ENCODE measurements at regions not wholly inside any gene's neighbourhood (a gene's known extent, or its start where the extent isn't known, plus 50 kb on each side); places are given as distances from the start of the nearest gene placed in this dataset.

- no peaks in the 10 kb centered on the region for H3K9me3 Mint-ChIP-seq (ENCODE audit: low read depth)
- H3K4me3 Mint-ChIP-seq (ENCODE audit: unreplicated experiment), result no peak overlapping the region
- no peak for TF ChIP-seq CTCF (IDR thresholded peaks at IDR 0.05)
- no peaks in the 10 kb centered on the region for H3K36me3 Mint-ChIP-seq (ENCODE audit: low read depth)
- no peak for DNase-seq (ENCODE audit: low spot score)
- H3K27me3 Mint-ChIP-seq (ENCODE audit: low read depth), result no peaks in the 10 kb centered on the region
- H3K27ac Mint-ChIP-seq (ENCODE audit: unreplicated experiment), result no peak overlapping the region
- H3K4me1 Mint-ChIP-seq (ENCODE audit: low read depth), result no peaks in the 10 kb centered on the region
These were observed 838.2 kb upstream of the MGAT4C start for GRCh38 chr12:87094356-87094755.

- no peak for DNase-seq (ENCODE audit: low spot score)
- no peaks in the 10 kb centered on the region for H3K4me1 Mint-ChIP-seq (ENCODE audit: low read depth)
- H3K27ac Mint-ChIP-seq (ENCODE audit: unreplicated experiment), result no peak overlapping the region
- H3K9me3 Mint-ChIP-seq (ENCODE audit: low read depth), result no peaks in the 10 kb centered on the region
- peaks cover 2% of the 10 kb centered on the region for H3K27me3 Mint-ChIP-seq (ENCODE audit: low read depth)
- H3K4me3 Mint-ChIP-seq (ENCODE audit: unreplicated experiment), result no peak overlapping the region
- no peak for TF ChIP-seq CTCF (IDR thresholded peaks at IDR 0.05)
- no peaks in the 10 kb centered on the region for H3K36me3 Mint-ChIP-seq (ENCODE audit: low read depth)
These were observed 836.2 kb upstream of the MGAT4C start for GRCh38 chr12:87092421-87092820.

GRCh38 chr12:87086118-87086891 lies 830.1 kb upstream of the MGAT4C start:
- Mint-ChIP-seq H3K27ac (ENCODE audit: unreplicated experiment) (no peak overlapping the region), H3K36me3 (ENCODE audit: low read depth) (no peaks in the 10 kb centered on the region), H3K27me3 (ENCODE audit: low read depth) (peaks cover 5% of the 10 kb centered on the region), H3K4me1 (ENCODE audit: low read depth) (no peaks in the 10 kb centered on the region), H3K4me3 (ENCODE audit: unreplicated experiment) (no peak overlapping the region), H3K9me3 (ENCODE audit: low read depth) (no peaks in the 10 kb centered on the region)
- DNase-seq (ENCODE audit: low spot score), result no peak
- TF ChIP-seq CTCF (IDR thresholded peaks at IDR 0.05), result no peak

GRCh38 chr12:87085286-87085685 lies 829.1 kb upstream of the MGAT4C start:
- H3K27me3 Mint-ChIP-seq (ENCODE audit: low read depth), result peaks cover 5% of the 10 kb centered on the region

GRCh38 chr12:87082756-87083155 lies 826.6 kb upstream of the MGAT4C start:
- no peak for TF ChIP-seq CTCF (IDR thresholded peaks at IDR 0.05)
- no peaks in the 10 kb centered on the region for H3K4me1 Mint-ChIP-seq (ENCODE audit: low read depth)
- H3K27ac Mint-ChIP-seq (ENCODE audit: unreplicated experiment), result no peak overlapping the region
- H3K9me3 Mint-ChIP-seq (ENCODE audit: low read depth), result no peaks in the 10 kb centered on the region
- no peak for DNase-seq (ENCODE audit: low spot score)
- H3K4me3 Mint-ChIP-seq (ENCODE audit: unreplicated experiment), result no peak overlapping the region
- peaks cover 3% of the 10 kb centered on the region for H3K27me3 Mint-ChIP-seq (ENCODE audit: low read depth)
- no peaks in the 10 kb centered on the region for H3K36me3 Mint-ChIP-seq (ENCODE audit: low read depth)

More at GRCh38 chr12:87085286-87085685, 829.1 kb upstream of the MGAT4C start:
- H3K9me3 Mint-ChIP-seq (ENCODE audit: low read depth), result no peaks in the 10 kb centered on the region
- no peak for DNase-seq (ENCODE audit: low spot score)
- no peak overlapping the region for H3K27ac Mint-ChIP-seq (ENCODE audit: unreplicated experiment)
- no peaks in the 10 kb centered on the region for H3K36me3 Mint-ChIP-seq (ENCODE audit: low read depth)
- H3K4me1 Mint-ChIP-seq (ENCODE audit: low read depth), result no peaks in the 10 kb centered on the region
- TF ChIP-seq CTCF (IDR thresholded peaks at IDR 0.05), result no peak
- H3K4me3 Mint-ChIP-seq (ENCODE audit: unreplicated experiment), result no peak overlapping the region
